ENCODE measurements at regions not wholly inside any gene's neighbourhood (a gene's known extent, or its start where the extent isn't known, plus 50 kb on each side); places are given as distances from the start of the nearest gene placed in this dataset.

- TF ChIP-seq EP300 (IDR thresholded peaks at IDR 0.05; ENCODE audit: borderline replicate concordance) (no peak), ZBTB7A (IDR thresholded peaks at IDR 0.05; ENCODE audit: low read depth) (no peak), TEAD4 (IDR thresholded peaks at IDR 0.05) (no peak), CREB1 (IDR thresholded peaks at IDR 0.05; ENCODE audit: low read depth) (no peak), EGR1 (IDR thresholded peaks at IDR 0.05) (no peak), USF1 (IDR thresholded peaks at IDR 0.05) (no peak), NFIC (IDR thresholded peaks at IDR 0.05) (no peak), FOXM1 (IDR thresholded peaks at IDR 0.05; ENCODE audit: borderline replicate concordance, low read depth) (no peak), YY1 (IDR thresholded peaks at IDR 0.05; ENCODE audit: low read depth) (no peak), RAD21 (IDR thresholded peaks at IDR 0.05; ENCODE audit: low read depth) (no peak), TCF12 (IDR thresholded peaks at IDR 0.05; ENCODE audit: low read depth) (no peak)
- TF ChIP-seq, protein P1, sequence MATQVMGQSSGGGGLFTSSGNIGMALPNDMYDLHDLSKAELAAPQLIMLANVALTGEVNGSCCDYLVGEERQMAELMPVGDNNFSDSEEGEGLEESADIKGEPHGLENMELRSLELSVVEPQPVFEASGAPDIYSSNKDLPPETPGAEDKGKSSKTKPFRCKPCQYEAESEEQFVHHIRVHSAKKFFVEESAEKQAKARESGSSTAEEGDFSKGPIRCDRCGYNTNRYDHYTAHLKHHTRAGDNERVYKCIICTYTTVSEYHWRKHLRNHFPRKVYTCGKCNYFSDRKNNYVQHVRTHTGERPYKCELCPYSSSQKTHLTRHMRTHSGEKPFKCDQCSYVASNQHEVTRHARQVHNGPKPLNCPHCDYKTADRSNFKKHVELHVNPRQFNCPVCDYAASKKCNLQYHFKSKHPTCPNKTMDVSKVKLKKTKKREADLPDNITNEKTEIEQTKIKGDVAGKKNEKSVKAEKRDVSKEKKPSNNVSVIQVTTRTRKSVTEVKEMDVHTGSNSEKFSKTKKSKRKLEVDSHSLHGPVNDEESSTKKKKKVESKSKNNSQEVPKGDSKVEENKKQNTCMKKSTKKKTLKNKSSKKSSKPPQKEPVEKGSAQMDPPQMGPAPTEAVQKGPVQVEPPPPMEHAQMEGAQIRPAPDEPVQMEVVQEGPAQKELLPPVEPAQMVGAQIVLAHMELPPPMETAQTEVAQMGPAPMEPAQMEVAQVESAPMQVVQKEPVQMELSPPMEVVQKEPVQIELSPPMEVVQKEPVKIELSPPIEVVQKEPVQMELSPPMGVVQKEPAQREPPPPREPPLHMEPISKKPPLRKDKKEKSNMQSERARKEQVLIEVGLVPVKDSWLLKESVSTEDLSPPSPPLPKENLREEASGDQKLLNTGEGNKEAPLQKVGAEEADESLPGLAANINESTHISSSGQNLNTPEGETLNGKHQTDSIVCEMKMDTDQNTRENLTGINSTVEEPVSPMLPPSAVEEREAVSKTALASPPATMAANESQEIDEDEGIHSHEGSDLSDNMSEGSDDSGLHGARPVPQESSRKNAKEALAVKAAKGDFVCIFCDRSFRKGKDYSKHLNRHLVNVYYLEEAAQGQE (IDR thresholded peaks at IDR 0.05; ENCODE audit: low read depth) = no peak
Measured at GRCh38 chr12:58253663-58254062, 312.3 kb downstream of the ATP23 start.

- TF ChIP-seq MAX (IDR thresholded peaks at IDR 0.05) (no peak), CEBPB (IDR thresholded peaks at IDR 0.05) (no peak), YY1 (IDR thresholded peaks at IDR 0.05; ENCODE audit: low read depth) (no peak), EP300 (IDR thresholded peaks at IDR 0.05; ENCODE audit: borderline replicate concordance) (no peak), CREB1 (IDR thresholded peaks at IDR 0.05; ENCODE audit: low read depth) (no peak), TCF12 (IDR thresholded peaks at IDR 0.05; ENCODE audit: low read depth) (no peak), TAF1 (IDR thresholded peaks at IDR 0.05; ENCODE audit: low read depth) (no peak)
Measured at GRCh38 chr12:58254463-58255100, 313.2 kb downstream of the ATP23 start.

- TF ChIP-seq MAX (IDR thresholded peaks at IDR 0.05) (no peak), EP300 (IDR thresholded peaks at IDR 0.05; ENCODE audit: borderline replicate concordance) (no peak), TAF1 (IDR thresholded peaks at IDR 0.05; ENCODE audit: low read depth) (no peak), TEAD4 (IDR thresholded peaks at IDR 0.05) (no peak), NFIC (IDR thresholded peaks at IDR 0.05) (no peak), USF1 (IDR thresholded peaks at IDR 0.05) (no peak), EGR1 (IDR thresholded peaks at IDR 0.05) (no peak), YY1 (IDR thresholded peaks at IDR 0.05; ENCODE audit: low read depth) (no peak), RAD21 (IDR thresholded peaks at IDR 0.05; ENCODE audit: low read depth) (no peak), CEBPB (IDR thresholded peaks at IDR 0.05) (no peak)
- TF ChIP-seq, protein P1 (IDR thresholded peaks at IDR 0.05; ENCODE audit: low read depth) = no peak
Measured at GRCh38 chr12:58262796-58263195, 321.4 kb downstream of the ATP23 start.

DNA sequence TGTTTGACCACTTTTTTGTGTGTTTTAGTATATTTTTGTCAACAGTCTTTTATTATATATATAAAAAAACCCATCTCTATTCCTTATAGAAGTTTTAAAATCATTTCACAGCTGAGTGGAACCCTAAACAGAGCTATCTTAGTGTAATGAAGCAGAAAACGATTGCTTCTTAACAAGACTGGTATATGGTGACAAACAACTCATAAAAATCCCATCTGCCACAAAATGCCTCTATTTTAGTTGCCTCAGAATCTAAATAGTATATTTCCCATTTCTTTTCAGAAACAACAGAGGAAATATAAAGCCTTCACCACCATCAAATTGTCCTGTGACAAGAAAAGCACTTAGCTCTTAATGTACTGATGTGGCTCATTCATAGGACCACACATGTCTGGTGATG lies 322.4 kb downstream of the ATP23 start:
- TF ChIP-seq USF1 (IDR thresholded peaks at IDR 0.05) (no peak), CREB1 (IDR thresholded peaks at IDR 0.05; ENCODE audit: low read depth) (no peak), YY1 (IDR thresholded peaks at IDR 0.05; ENCODE audit: low read depth) (no peak), TCF12 (IDR thresholded peaks at IDR 0.05; ENCODE audit: low read depth) (no peak), FOXM1 (IDR thresholded peaks at IDR 0.05; ENCODE audit: borderline replicate concordance, low read depth) (no peak), RAD21 (IDR thresholded peaks at IDR 0.05; ENCODE audit: low read depth) (no peak), NFIC (IDR thresholded peaks at IDR 0.05) (no peak), CEBPB (IDR thresholded peaks at IDR 0.05) (no peak), EGR1 (IDR thresholded peaks at IDR 0.05) (no peak), MAX (IDR thresholded peaks at IDR 0.05) (no peak), EP300 (IDR thresholded peaks at IDR 0.05; ENCODE audit: borderline replicate concordance) (no peak), ZBTB7A (IDR thresholded peaks at IDR 0.05; ENCODE audit: low read depth) (no peak), TEAD4 (IDR thresholded peaks at IDR 0.05) (no peak), TAF1 (IDR thresholded peaks at IDR 0.05; ENCODE audit: low read depth) (no peak)
- TF ChIP-seq, protein P1 (IDR thresholded peaks at IDR 0.05; ENCODE audit: low read depth) = no peak

Data from Ishikawa (cell line).